H9 (cell line): ENCODE measurements at regions not wholly inside any gene's neighbourhood (a gene's known extent, or its start where the extent isn't known, plus 50 kb on each side); places are given as distances from the start of the nearest gene placed in this dataset.

Source experiments
- DNase-seq: peaks from one replicate; pipeline ENCODE4 v3.0.0-alpha.2; 2017
- H2AFZ ChIP-seq: one replicate; pipeline ENCODE4 v1.6.1; 2013; ENCODE audit warnings: mild to moderate bottlenecking, low read length, control low read depth, moderate library complexity
- H2AK5ac ChIP-seq: 2 replicates; pipeline ENCODE4 v1.6.1; 2013; ENCODE audit warnings: low read length, control low read depth, mixed read lengths; ENCODE audit not compliant: insufficient read length
- H2BK120ac ChIP-seq: one replicate; pipeline ENCODE4 v1.6.1; 2013; ENCODE audit warnings: low read depth, mild to moderate bottlenecking, low read length, control low read depth, inconsistent platforms; ENCODE audit not compliant: poor library complexity, severe bottlenecking
- H2BK12ac ChIP-seq: 2 replicates; pipeline ENCODE4 v1.6.1; 2013; ENCODE audit warnings: low read length, control low read depth, mixed read lengths, low read depth; ENCODE audit not compliant: insufficient read length
- H2BK15ac ChIP-seq: 2 replicates; pipeline ENCODE4 v1.6.1; 2013; ENCODE audit warnings: low read depth, low read length, control low read depth
- H2BK20ac ChIP-seq: one replicate; pipeline ENCODE4 v1.6.1; 2013; ENCODE audit warnings: low read depth, mild to moderate bottlenecking, low read length, control low read depth, inconsistent platforms; ENCODE audit not compliant: poor library complexity, severe bottlenecking
- H2BK5ac ChIP-seq: 2 replicates; pipeline ENCODE4 v1.6.1; 2013; ENCODE audit warnings: low read length, control low read depth, mixed read lengths; ENCODE audit not compliant: insufficient read length
- H3K14ac ChIP-seq: 2 replicates; pipeline ENCODE4 v1.6.1; 2013; ENCODE audit warnings: low read length, control low read depth; ENCODE audit not compliant: insufficient read depth
- H3K18ac ChIP-seq: 2 replicates; pipeline ENCODE4 v1.6.1; 2013; ENCODE audit warnings: low read depth, mild to moderate bottlenecking, mixed read lengths, low read length, control low read depth; ENCODE audit not compliant: insufficient read length
- H3K23ac ChIP-seq: 2 replicates; pipeline ENCODE4 v1.6.1; 2013; ENCODE audit warnings: low read length, control low read depth, mixed read lengths, low read depth; ENCODE audit not compliant: insufficient read length
- H3K23me2 ChIP-seq: 2 replicates; pipeline ENCODE4 v1.6.1; 2013; ENCODE audit warnings: low read depth, mild to moderate bottlenecking, mixed read lengths, low read length, control low read depth; ENCODE audit not compliant: insufficient read length, poor library complexity, severe bottlenecking
- H3K27ac ChIP-seq: 2 replicates; pipeline ENCODE4 v1.5.1; 2013; ENCODE audit warnings: low read length, control low read depth, mixed read lengths, low read depth; ENCODE audit not compliant: insufficient read length
- H3K27me3 ChIP-seq: 2 replicates; pipeline ENCODE4 v1.6.1; 2013; ENCODE audit warnings: low read length, control low read depth, inconsistent platforms; ENCODE audit not compliant: insufficient read depth
- H3K4ac ChIP-seq: 2 replicates; pipeline ENCODE4 v1.6.1; 2013; ENCODE audit warnings: low read depth, mild to moderate bottlenecking, control low read depth, inconsistent platforms, low read length, moderate library complexity
- H3K4me1 ChIP-seq: 2 replicates; pipeline ENCODE4 v1.6.1; 2013; ENCODE audit warnings: low read length, control low read depth, inconsistent platforms; ENCODE audit not compliant: insufficient read depth
- H3K4me2 ChIP-seq: 2 replicates; pipeline ENCODE4 v1.6.1; 2013; ENCODE audit warnings: low read length, control low read depth, mixed read lengths; ENCODE audit not compliant: insufficient read length, insufficient read depth
- H3K56ac ChIP-seq: 2 replicates; pipeline ENCODE4 v1.6.1; 2013; ENCODE audit warnings: low read depth, mild to moderate bottlenecking, mixed read lengths, low read length, control low read depth; ENCODE audit not compliant: insufficient read length
- H3K79me1 ChIP-seq: 2 replicates; pipeline ENCODE4 v1.6.1; 2013; ENCODE audit warnings: low read depth, mild to moderate bottlenecking, moderate library complexity, low read length, control low read depth, inconsistent platforms; ENCODE audit not compliant: insufficient read depth, poor library complexity, severe bottlenecking
- H3K79me2 ChIP-seq: 2 replicates; pipeline ENCODE4 v1.6.1; 2013; ENCODE audit warnings: low read length, control low read depth, inconsistent platforms; ENCODE audit not compliant: insufficient read depth
- H3K9ac ChIP-seq: 2 replicates; pipeline ENCODE4 v1.6.1; 2013; ENCODE audit warnings: low read length, control low read depth, mixed read lengths; ENCODE audit not compliant: insufficient read length; ENCODE audit errors: extremely low read depth
- H3K9me3 ChIP-seq: one replicate; pipeline ENCODE4 v1.6.1; 2013; ENCODE audit warnings: low read depth, low read length, inconsistent platforms; ENCODE audit not compliant: control insufficient read depth
- H3T11ph ChIP-seq: one replicate; pipeline ENCODE4 v1.6.1; 2013; ENCODE audit warnings: mild to moderate bottlenecking, low read length, control low read depth, inconsistent platforms
- H4K20me1 ChIP-seq: one replicate; pipeline ENCODE4 v1.6.1; 2013; ENCODE audit not compliant: control insufficient read depth, insufficient read length, insufficient read depth
- H4K5ac ChIP-seq: 2 replicates; pipeline ENCODE4 v1.6.1; 2013; ENCODE audit warnings: low read depth, mild to moderate bottlenecking, mixed read lengths, low read length, control low read depth; ENCODE audit not compliant: insufficient read length
- H4K8ac ChIP-seq: replicated peaks from 2 replicates; pipeline ENCODE4 v1.6.1; 2013; ENCODE audit warnings: low read length, control low read depth, mixed read lengths, low read depth; ENCODE audit not compliant: insufficient read length
- H4K91ac ChIP-seq: 2 replicates; pipeline ENCODE4 v1.6.1; 2013; ENCODE audit warnings: low read depth, mild to moderate bottlenecking, moderate library complexity, mixed read lengths, low read length, control low read depth; ENCODE audit not compliant: insufficient read length
- H3K27ac Mint-ChIP-seq, 3 experiments: 2 replicates in 2 of 3; 3 replicates in 1 of 3; pipeline ENCODE4 v1.8.0; 2020 to 2021; ENCODE audit warnings: mixed read lengths in 3 of 3, mild to moderate bottlenecking in 1 of 3, moderate library complexity in 1 of 3
- H3K27me3 Mint-ChIP-seq: 2 replicates; pipeline ENCODE4 v1.8.0; 2021; ENCODE audit warnings: low read depth, mild to moderate bottlenecking, moderate library complexity, mixed read lengths
- H3K36me3 Mint-ChIP-seq, 3 experiments: 2 replicates in 2 of 3; 3 replicates in 1 of 3; pipeline ENCODE4 v1.8.0; 2020 to 2021; ENCODE audit warnings: low read depth in 3 of 3, mixed read lengths in 3 of 3; ENCODE audit not compliant: insufficient read depth in 1 of 3
- H3K4me1 Mint-ChIP-seq, 2 experiments: 2 replicates each; pipeline ENCODE4 v1.8.0; 2020; ENCODE audit warnings: mixed read lengths in 2 of 2
- H3K4me3 Mint-ChIP-seq, 2 experiments: 2 replicates in 1 of 2; 3 replicates in 1 of 2; pipeline ENCODE4 v1.8.0; 2020 to 2021; ENCODE audit warnings: mild to moderate bottlenecking in 2 of 2, mixed read lengths in 2 of 2, moderate library complexity in 1 of 2
- H3K9me3 Mint-ChIP-seq, 2 experiments: 2 replicates in 1 of 2; 3 replicates in 1 of 2; pipeline ENCODE4 v1.8.0; 2020; ENCODE audit warnings: mild to moderate bottlenecking in 2 of 2, mixed read lengths in 2 of 2, moderate library complexity in 1 of 2
- CTCF ChIP-seq: fragments of 200-600 bp; sonication (generic); conservative IDR thresholded peaks from 3 replicates; pipeline ENCODE4 v1.8.0; 2021; ENCODE audit warnings: antibody characterized with exemption, mild to moderate bottlenecking
- WGBS: extraction: QIAGEN DNeasy Blood & Tissue Kit; methylation state at CpG from one replicate; pipeline ENCODE4 v1.1.7; 2013; ENCODE audit warnings: missing lambda C conversion rate, low lambda C conversion rate, mixed read lengths; ENCODE audit not compliant: insufficient read length; ENCODE audit errors: extremely low coverage; 5-methylcytosine and 5-hydroxymethylcytosine counted together

GRCh38 chr1:213908521-213908920, 79.3 kb upstream of the PROX1 start:
- H2AK5ac ChIP-seq: no peak overlapping the region
- no peaks in the 10 kb centered on the region for H3K27me3 ChIP-seq
- no peak overlapping the region for H3K18ac ChIP-seq
- H3K9me3 ChIP-seq: no peaks in the 10 kb centered on the region
- no peaks in the 10 kb centered on the region for H3K36me3 Mint-ChIP-seq
- H3K4ac ChIP-seq: no peak overlapping the region
- H3K23me2 ChIP-seq: no peaks in the 10 kb centered on the region
- no peak for DNase-seq
- no peak overlapping the region for H3K4me3 Mint-ChIP-seq
- H3K27me3 Mint-ChIP-seq: peaks cover 11% of the 10 kb centered on the region; the same call in 1 of the 2 replicates
- no peak overlapping the region for H2BK120ac ChIP-seq
- WGBS: no CpG with 5 or more reads among the region's 4 CpGs
- H3K4me2 ChIP-seq: no peak overlapping the region
- H3K14ac ChIP-seq: no peak overlapping the region
- H4K91ac ChIP-seq: no peak overlapping the region
- TF ChIP-seq CTCF: no peak
- no peaks in the 10 kb centered on the region for H3K9me3 Mint-ChIP-seq
- H3K79me2 ChIP-seq: peaks cover 1% of the 10 kb centered on the region; the same call in 1 of the 2 replicates
- H2BK12ac ChIP-seq: no peak overlapping the region
- no peak overlapping the region for H2AFZ ChIP-seq
- no peak overlapping the region for H4K5ac ChIP-seq
- no peak overlapping the region for H3T11ph ChIP-seq
- no peak overlapping the region for H3K23ac ChIP-seq
- H4K20me1 ChIP-seq: no peaks in the 10 kb centered on the region
- no peak overlapping the region for H2BK15ac ChIP-seq
- H3K9ac ChIP-seq: no peak overlapping the region
- H3K27ac Mint-ChIP-seq: no peak overlapping the region
- H2BK5ac ChIP-seq: no peak overlapping the region
- no peak overlapping the region for H2BK20ac ChIP-seq
- H3K4me1 Mint-ChIP-seq: no peaks in the 10 kb centered on the region
- H3K79me1 ChIP-seq: no peaks in the 10 kb centered on the region
- no peak overlapping the region for H3K27ac ChIP-seq
- H3K56ac ChIP-seq: no peak overlapping the region
- no peaks in the 10 kb centered on the region for H3K4me1 ChIP-seq
- H4K8ac ChIP-seq: no peak overlapping the region
